ENCODE measurements at regions not wholly inside any gene's neighbourhood (a gene's known extent, or its start where the extent isn't known, plus 50 kb on each side); places are given as distances from the start of the nearest gene placed in this dataset.

GRCh38 chr20:55919956-55920355 lies 85.4 kb downstream of the CBLN4 start:
- no peak for TF ChIP-seq CTCF (IDR thresholded peaks at IDR 0.05)
- no peak for TF ChIP-seq POLR2A (IDR thresholded peaks at IDR 0.05)
